OCI-M1 (cell line): ENCODE measurements at regions not wholly inside any gene's neighbourhood (a gene's known extent, or its start where the extent isn't known, plus 50 kb on each side); places are given as distances from the start of the nearest gene placed in this dataset.
A peak's percentile ranks its signal among the peaks of the same experiment; 100 is the strongest.
"Not testable (repeated sequence)": the region's sequence is repeated elsewhere in the genome, so short reads cannot be mapped to it uniquely, and the experiment has no call there.

Experiments used
- DNase-seq: peaks from one replicate; lab custom pipeline; 2025; lab: John Stamatoyannopoulos, UW

- no peak for DNase-seq
Measured at GRCh38 chr18:34480162-34480700, 229.9 kb upstream of the DTNA start.

GRCh38 chr18:34482204-34482603 is 227.9 kb upstream of the DTNA start:
- DNase-seq: no peak

GRCh38 chr18:34483198-34483597 is 226.9 kb upstream of the DTNA start:
- DNase-seq: no peak

- peak; percentile 90 for DNase-seq
Measured at GRCh38 chr18:34491719-34492118, 218.4 kb upstream of the DTNA start.

GRCh38 chr18:34492652-34493051 is 217.4 kb upstream of the DTNA start:
- peak; percentile 49 for DNase-seq

- peak; percentile 84 for DNase-seq
Measured at GRCh38 chr18:34493099-34493544, 217.0 kb upstream of the DTNA start.

- DNase-seq: peak; percentile 62
Measured at GRCh38 chr18:34493566-34494358, 216.3 kb upstream of the DTNA start.

- peak; percentile 39 for DNase-seq
Measured at GRCh38 chr18:34494359-34494696, 215.8 kb upstream of the DTNA start.

- DNase-seq: peak; percentile 88
Measured at GRCh38 chr18:34495506-34495905, 214.6 kb upstream of the DTNA start.

- no peak for DNase-seq
Measured at GRCh38 chr18:34501553-34501952, 208.5 kb upstream of the DTNA start.

GRCh38 chr18:34506198-34506597 is 203.9 kb upstream of the DTNA start:
- no peak for DNase-seq

GRCh38 chr18:34509163-34509562 is 200.9 kb upstream of the DTNA start:
- no peak for DNase-seq

GRCh38 chr18:34509879-34510586 is 200.1 kb upstream of the DTNA start:
- DNase-seq: peak; percentile 10

GRCh38 chr18:34510926-34511325 is 199.2 kb upstream of the DTNA start:
- no peak for DNase-seq

GRCh38 chr18:34511435-34511834 is 198.7 kb upstream of the DTNA start:
- DNase-seq: no peak

- no peak for DNase-seq
Measured at GRCh38 chr18:34511879-34512278, 198.2 kb upstream of the DTNA start.

GRCh38 chr18:34514238-34514637 is 195.9 kb upstream of the DTNA start:
- no peak for DNase-seq

GRCh38 chr18:34514957-34515356 is 195.1 kb upstream of the DTNA start:
- DNase-seq: no peak

- not testable (repeated sequence) for DNase-seq
Measured at GRCh38 chr18:34516355-34516754, 193.7 kb upstream of the DTNA start.

- not testable (repeated sequence) for DNase-seq
Measured at GRCh38 chr18:34516996-34517395, 193.1 kb upstream of the DTNA start.

GRCh38 chr18:34521040-34521439 is 189.1 kb upstream of the DTNA start:
- no peak for DNase-seq

GRCh38 chr18:34522603-34523002 is 187.5 kb upstream of the DTNA start:
- no peak for DNase-seq

GRCh38 chr18:34525244-34525643 is 184.9 kb upstream of the DTNA start:
- peak; percentile 14 for DNase-seq
